ENCODE measurements at regions not wholly inside any gene's neighbourhood (a gene's known extent, or its start where the extent isn't known, plus 50 kb on each side); places are given as distances from the start of the nearest gene placed in this dataset.

DNA sequence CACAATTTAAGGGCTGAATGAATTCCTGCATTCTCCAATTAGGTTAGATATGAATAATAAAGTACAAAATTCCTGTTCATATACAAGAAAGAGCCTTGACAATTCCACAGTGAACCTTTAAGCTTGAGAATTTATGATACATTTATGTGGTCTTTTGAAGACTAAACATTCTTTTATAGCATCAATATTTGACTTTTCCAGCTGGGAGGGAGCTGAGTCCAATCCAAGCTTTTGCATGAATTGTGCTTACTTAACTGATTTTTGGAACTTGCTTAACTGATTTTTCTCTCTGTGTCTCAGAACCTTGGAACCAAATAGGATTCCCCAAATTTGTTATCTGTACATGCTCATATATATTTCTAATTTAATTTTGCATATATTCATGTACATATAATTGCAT, 388.0 kb downstream of the TRIB2 start:
- TF ChIP-seq, protein P1, sequence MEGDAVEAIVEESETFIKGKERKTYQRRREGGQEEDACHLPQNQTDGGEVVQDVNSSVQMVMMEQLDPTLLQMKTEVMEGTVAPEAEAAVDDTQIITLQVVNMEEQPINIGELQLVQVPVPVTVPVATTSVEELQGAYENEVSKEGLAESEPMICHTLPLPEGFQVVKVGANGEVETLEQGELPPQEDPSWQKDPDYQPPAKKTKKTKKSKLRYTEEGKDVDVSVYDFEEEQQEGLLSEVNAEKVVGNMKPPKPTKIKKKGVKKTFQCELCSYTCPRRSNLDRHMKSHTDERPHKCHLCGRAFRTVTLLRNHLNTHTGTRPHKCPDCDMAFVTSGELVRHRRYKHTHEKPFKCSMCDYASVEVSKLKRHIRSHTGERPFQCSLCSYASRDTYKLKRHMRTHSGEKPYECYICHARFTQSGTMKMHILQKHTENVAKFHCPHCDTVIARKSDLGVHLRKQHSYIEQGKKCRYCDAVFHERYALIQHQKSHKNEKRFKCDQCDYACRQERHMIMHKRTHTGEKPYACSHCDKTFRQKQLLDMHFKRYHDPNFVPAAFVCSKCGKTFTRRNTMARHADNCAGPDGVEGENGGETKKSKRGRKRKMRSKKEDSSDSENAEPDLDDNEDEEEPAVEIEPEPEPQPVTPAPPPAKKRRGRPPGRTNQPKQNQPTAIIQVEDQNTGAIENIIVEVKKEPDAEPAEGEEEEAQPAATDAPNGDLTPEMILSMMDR (IDR thresholded peaks at IDR 0.05) = no peak
- TF ChIP-seq POLR2A (IDR thresholded peaks at IDR 0.05) = no peak

All from vagina (tissue), 2 donors.